HL-60 (cell line): ENCODE measurements at regions not wholly inside any gene's neighbourhood (a gene's known extent, or its start where the extent isn't known, plus 50 kb on each side); places are given as distances from the start of the nearest gene placed in this dataset.

Experiments used
- DNase-seq, 2 experiments: peaks; one replicate each; pipeline ENCODE4 v3.0.0-alpha.2; 2010 to 2020; ENCODE audit warnings: low read depth in 1 of 2, low spot score in 1 of 2
- H3K27ac ChIP-seq: fragments of 250-450 bp; sonication (Bioruptor Pico); replicated peaks from 2 replicates; pipeline ENCODE4 v1.5.1; 2020; ENCODE audit warnings: mild to moderate bottlenecking, moderate library complexity
- H3K27me3 ChIP-seq: fragments of 250-450 bp; sonication (Bioruptor Pico); 2 replicates; pipeline ENCODE4 v1.5.1; 2021; ENCODE audit warnings: mild to moderate bottlenecking, moderate library complexity; ENCODE audit not compliant: insufficient read depth, poor library complexity, severe bottlenecking
- H3K4me3 ChIP-seq: replicated peaks from 2 replicates; pipeline ENCODE4 v1.5.1; 2011; ENCODE audit warnings: mild to moderate bottlenecking, control low read depth, low read length; ENCODE audit not compliant: insufficient read depth
- CTCF ChIP-seq: IDR thresholded peaks from one replicate; pipeline ENCODE4 v1.5.1; 2011; ENCODE audit warnings: low read length, control low read depth, inconsistent platforms; ENCODE audit not compliant: insufficient read depth
- GABPA ChIP-seq: IDR thresholded peaks from 2 replicates; pipeline ENCODE4 v1.6.1; 2012; ENCODE audit warnings: low read depth
- POLR2AphosphoS5 ChIP-seq: IDR thresholded peaks from 2 replicates; pipeline ENCODE4 v1.6.1; 2012; ENCODE audit warnings: low read depth
- REST ChIP-seq: IDR thresholded peaks from 2 replicates; pipeline ENCODE4 v1.6.1; 2012; ENCODE audit warnings: low read depth; ENCODE audit not compliant: insufficient replicate concordance
- SPI1 ChIP-seq: IDR thresholded peaks from 2 replicates; pipeline ENCODE4 v1.6.1; 2012; ENCODE audit warnings: low read depth, mild to moderate bottlenecking, borderline replicate concordance

- DNase-seq = no peak
- peaks cover 4% of the 10 kb centered on the region for H3K27me3 ChIP-seq
- no peak for TF ChIP-seq POLR2AphosphoS5
- no peak for TF ChIP-seq CTCF
- TF ChIP-seq GABPA = no peak
- no peak for TF ChIP-seq REST
- no peak for TF ChIP-seq SPI1
- no peak overlapping the region for H3K27ac ChIP-seq
- no peak overlapping the region for H3K4me3 ChIP-seq
Measured at GRCh38 chr2:205932861-205933260, 153.1 kb downstream of the INO80D start.

GRCh38 chr2:205931388-205931787 is 154.6 kb downstream of the INO80D start:
- Histone ChIP-seq H3K27ac (no peak overlapping the region), H3K4me3 (no peak overlapping the region), H3K27me3 (peaks cover 4% of the 10 kb centered on the region)
- DNase-seq = no peak
- TF ChIP-seq CTCF (no peak), POLR2AphosphoS5 (no peak)

GRCh38 chr2:205930209-205930608 is 155.8 kb downstream of the INO80D start:
- no peak for TF ChIP-seq POLR2AphosphoS5
- TF ChIP-seq REST = no peak
- no peak for TF ChIP-seq CTCF
- TF ChIP-seq SPI1 = no peak
- no peak for TF ChIP-seq GABPA
- Histone ChIP-seq H3K27me3 (peaks cover 4% of the 10 kb centered on the region), H3K27ac (no peak overlapping the region), H3K4me3 (no peak overlapping the region)
- DNase-seq = no peak

GRCh38 chr2:205929246-205929942 is 156.6 kb downstream of the INO80D start:
- H3K27me3 ChIP-seq = peaks cover 4% of the 10 kb centered on the region
- DNase-seq = no peak
- TF ChIP-seq POLR2AphosphoS5 (no peak), CTCF (no peak), GABPA (no peak), REST (no peak), SPI1 (no peak)
- no peak overlapping the region for H3K27ac ChIP-seq
- no peak overlapping the region for H3K4me3 ChIP-seq
